Forelimb muscle (tissue), 1 donor: ENCODE measurements at regions not wholly inside any gene's neighbourhood (a gene's known extent, or its start where the extent isn't known, plus 50 kb on each side); places are given as distances from the start of the nearest gene placed in this dataset.
"Not testable (repeated sequence)": the region's sequence is repeated elsewhere in the genome, so short reads cannot be mapped to it uniquely, and the experiment has no call there.

ENCODE experiments used
- DNase-seq: peaks from one replicate; pipeline ENCODE4 v3.0.0-alpha.2; 2013; ENCODE audit warnings: low read depth

DNA sequence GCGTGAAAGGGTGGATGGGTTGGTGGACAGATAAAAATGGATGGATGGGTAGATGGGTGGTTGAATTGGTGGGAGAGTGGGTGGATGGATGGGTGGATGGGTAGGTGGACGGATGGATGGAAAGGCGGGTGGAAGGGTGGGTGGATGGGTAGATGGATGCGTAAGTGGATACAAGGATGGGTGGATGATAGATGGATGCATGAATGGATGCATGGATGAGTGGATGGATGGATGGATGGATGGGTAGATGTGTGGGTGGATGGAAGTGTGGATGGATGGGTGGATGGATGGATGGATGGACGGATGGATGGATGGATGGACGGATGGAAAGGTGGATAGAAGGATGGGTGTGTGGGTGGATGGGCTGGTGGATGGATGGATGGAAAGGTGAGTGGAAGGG is 77.0 kb upstream of the GRK3 start:
- no peak for DNase-seq

DNA sequence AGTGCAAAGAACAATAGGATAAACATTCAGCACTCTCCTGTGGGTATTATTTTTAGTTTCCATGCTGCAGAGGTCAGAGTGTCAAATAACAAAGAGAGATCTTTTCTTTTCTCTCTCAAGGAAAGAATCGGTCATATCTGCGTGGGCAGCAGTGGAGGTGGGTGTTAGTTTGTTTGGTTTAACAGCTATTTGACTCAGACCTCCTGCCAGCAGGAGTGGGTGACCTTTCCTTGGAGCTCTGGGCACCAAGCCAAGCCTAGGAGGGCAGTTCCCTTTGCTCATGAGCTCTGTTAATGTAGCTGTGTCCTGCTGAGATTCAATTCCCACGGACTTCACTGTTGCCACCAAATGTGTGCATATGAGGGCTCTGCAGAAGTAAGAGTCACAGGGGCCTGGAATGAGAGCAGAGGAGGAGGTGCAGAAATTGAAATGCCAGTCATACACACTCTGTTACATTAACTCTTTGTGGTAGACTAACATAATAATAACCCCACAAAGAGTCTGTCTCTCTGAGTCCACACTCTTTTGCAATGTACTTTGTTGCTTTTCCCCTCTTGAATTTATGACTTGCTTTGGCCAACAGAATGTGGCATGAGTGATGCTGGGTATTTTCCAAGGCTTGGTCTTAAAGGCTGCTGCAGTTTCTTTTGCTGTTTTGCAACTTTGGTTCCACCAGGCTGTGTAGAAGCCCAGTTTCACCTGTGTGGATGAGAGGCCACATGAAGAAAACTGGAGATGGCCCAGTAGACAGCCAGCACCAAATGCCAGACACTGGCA is 76.0 kb upstream of the GRK3 start:
- DNase-seq, result no peak

DNA sequence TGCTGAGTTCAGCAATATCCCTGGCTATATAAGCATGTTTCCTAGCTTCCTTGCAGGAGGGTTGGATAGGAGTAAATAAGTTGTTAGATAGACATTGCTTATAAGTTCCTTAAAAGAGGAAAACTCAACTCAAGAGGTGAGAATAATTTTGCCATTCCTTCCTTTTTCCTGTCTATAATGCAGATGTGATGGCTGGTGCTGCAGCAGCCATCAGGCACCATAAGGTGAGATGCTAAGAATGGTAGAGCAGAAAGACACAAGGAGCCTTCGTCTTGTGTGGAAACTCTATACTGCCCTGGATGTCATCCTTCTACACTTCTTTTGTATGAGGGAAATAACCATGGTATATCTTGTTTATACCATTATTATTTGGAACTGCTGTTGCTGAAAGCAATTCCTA is 74.5 kb upstream of the GRK3 start:
- no peak for DNase-seq

DNA sequence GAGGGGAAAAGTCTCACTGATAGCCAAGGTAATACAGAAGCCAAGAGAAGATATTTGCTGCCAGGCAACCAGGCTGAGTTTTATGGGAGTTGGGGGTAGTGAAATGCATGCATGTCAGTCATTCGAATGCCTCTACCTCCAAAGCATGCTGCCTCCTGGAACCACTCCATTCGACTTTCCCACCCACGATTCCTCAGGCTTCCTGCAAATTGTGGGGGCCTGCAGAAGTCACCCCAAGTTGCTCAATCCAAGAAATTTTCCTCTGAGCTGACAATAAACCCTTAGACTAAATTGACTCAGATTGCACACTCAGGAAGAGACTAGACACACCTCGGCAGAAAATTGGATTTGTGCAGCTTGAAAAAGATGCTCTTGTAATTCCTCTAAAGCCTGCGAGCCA is 73.6 kb upstream of the GRK3 start:
- no peak for DNase-seq

DNA sequence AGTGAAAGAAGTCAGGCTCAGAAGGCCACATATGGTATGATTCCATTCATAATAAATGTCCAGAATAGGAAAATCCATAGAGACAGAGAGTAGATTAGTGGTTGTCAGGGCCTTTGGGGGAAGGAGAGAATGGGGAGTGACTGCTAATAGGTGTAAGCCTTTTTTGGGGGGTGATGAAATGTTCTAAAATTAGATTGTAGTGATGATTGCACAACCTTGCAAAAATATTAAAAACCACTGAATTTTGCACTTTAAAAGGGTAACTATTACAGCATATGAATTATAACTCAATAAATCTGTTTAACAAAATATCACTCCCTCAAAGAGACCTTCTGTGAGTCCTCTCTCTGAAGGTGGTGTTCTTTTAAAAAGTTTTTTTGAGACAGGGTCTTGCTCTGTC is 72.3 kb upstream of the GRK3 start:
- DNase-seq, result no peak

DNA sequence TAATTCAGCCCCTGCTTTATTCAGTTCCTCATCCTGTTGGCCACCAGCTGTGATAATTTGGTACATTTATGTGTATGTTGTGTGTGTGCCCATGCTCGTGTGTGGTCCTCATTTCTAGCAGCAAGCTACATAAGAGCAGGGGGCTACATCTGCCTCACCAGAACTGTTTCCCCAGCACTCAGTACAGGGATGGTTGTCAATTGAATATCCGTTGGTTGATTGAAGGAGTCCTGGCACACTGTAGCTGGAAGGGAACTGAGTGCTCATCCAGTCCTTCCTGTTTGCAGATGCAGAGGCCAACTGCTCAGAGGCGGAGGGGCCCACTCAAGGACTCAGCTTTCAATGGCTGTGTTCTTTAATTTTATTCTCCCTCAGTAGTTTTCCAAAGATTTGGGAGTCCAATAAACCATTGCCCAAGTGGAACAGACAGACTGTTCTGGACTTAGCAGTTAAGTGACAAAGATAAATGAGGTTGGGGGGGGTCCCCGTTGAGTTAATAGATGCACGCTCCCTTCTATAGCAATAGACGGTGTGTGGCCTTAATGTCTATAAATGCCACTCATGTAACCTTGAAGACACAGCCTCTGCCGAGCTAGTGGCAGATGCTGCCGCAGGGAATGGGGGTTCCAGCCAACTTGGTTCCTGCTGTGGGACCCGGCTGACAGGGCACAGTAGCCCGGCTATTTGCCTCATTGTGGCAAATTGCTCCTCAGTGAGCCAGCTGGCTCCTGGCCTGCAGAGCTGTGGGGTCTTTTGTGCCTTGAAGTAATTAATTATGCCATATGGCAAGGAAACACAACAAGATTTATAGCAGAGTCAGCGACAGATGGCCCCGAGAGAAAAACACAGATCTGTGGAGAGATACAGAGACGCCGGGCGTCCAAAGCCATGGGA is 71.4 kb upstream of the GRK3 start:
- no peak for DNase-seq

DNA sequence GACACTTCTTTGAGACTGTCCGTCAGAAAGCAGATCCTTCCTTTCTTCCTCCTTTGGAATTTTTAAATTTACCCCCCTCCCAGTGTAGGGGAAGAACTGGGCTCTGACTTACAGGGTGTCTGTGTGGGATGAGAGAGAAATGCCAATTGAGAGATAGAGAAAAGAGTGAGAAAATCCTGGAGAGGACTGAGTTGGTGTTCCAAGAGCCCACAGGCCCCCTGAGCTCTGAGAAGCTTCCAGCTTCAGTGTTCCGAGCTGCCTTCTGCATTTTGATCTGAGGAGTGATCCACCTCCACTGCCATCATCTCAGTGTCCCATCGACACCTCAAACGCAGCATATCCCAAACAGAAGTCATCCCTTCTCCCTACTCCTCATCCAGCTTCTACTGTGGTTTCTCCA is 70.7 kb upstream of the GRK3 start:
- DNase-seq, result no peak

DNA sequence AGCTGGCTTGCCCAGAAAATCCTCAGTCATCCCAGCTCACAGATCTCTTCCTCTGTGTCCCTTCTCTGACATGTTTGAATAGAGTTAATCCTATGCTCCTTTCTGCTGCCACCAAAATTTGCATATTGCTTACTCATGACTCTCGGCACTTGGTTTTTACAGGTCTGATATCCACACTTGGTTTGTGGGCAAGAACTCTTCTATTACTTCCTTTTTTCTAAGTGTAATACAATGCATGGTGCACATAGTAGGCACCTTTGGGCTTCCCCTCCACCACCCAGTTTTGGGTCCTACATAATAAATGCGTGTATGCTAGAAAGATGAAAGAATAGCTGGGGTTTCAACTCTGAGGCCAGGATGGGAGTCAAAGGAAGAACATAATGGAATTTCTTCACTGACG is 69.7 kb upstream of the GRK3 start:
- no peak for DNase-seq

DNA sequence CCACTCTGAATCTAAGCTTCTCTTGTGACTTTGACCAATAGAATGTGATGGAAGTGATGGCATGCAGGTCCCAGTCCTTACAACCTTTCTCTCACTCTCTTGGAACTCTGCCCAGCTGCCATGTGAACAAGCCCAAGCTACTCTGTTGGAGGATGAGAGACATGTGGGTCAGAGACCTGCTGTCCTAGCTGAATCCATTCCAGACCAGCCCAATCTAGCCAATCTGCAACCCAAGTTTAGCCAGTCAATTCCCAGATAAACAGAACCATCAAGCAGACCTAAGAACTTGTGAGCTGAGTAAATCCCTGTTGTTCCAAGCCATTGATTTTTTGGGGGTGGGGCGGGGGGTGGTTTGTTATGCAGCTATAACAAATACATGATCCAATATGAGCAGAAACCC is 69.2 kb upstream of the GRK3 start:
- DNase-seq, result no peak

DNA sequence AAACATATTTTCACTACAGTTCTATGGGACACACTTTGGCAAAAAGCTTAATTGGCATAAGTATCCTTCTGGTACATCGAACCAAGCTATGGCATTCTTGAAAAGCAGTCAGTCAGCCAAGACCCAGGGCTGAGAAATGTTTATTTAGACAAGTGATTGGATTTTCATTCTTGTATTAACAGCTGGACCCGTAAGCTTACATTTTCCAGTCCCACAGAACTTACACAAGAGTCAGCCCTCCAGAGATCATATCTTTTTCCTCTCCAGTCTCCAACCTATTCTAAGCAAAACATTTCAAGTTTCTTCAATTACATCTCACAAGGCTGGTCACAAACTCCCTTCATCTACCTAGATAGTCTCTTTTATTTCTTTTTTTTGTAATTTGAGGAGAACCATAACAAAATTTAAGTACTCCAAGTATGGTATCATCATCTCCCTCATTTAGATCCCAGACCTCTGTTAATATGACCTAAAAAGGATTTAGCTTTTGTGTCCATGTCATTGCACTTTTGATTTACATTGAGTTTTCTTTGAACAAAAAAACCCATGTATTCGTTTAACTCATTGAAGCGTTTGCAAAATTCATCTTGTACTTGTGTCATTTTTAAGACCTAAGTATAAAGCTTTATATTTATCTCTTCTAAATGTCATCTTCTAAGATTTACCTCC is 67.9 kb upstream of the GRK3 start:
- DNase-seq, result no peak

DNA sequence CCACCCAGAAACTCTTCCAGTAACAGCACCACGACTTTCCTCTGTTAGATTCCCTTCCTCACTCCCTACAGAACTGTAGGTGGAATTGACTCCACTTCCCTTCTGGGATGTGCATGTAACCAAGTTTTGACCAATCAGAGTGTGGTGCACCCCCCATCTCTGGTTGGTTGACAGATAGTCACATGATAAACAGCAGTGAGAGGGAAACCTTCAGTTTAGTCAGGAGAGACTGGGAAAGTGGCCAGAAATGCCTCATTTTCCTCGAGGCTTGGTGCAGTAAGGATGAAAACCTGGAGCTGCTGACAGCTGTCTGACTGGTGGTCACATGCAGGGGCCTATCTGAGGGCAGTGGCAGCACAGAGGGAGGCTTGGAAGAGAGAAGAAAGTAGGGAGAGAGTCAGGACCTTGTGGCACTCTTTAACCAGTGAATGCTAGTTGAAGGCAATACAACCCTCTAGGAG is 67.3 kb upstream of the GRK3 start:
- no peak for DNase-seq

DNA sequence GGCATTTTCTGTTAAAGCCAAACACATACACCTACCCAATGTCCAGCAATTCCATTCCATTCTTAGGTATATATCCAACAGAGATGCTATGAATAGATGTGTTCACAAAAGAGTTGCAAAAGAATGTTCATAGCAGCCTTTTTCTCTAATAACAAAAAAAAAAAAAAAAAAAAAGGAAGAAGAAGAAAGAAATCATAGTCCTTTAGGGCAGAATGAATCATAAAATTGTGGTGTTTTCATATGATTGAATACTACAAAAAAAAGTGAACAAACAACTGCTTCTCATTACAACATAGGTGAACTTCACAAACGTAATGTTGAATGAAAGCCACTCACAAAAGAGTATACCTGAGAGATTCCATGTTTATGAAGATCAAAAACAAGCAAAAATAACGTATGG is 66.8 kb upstream of the GRK3 start:
- DNase-seq, result no peak

DNA sequence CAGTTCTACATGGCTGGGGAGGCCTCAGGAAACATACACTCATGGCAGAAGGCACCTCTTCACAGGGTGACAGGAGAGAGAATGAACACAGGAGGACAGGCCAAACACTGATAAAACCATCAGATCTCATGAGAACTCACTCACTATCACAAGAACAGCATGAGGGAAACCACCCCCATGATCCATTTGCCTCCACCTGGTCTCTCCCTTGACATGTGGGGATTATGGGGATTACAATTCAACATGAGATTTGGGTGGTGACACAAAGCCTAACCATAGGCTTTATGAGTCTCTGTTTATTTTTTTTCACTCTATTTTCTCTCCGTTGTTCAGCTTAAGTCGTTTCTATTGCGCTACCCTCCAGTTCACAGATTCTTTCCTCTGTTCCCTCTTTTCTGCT is 63.8 kb upstream of the GRK3 start:
- not testable (repeated sequence) for DNase-seq

DNA sequence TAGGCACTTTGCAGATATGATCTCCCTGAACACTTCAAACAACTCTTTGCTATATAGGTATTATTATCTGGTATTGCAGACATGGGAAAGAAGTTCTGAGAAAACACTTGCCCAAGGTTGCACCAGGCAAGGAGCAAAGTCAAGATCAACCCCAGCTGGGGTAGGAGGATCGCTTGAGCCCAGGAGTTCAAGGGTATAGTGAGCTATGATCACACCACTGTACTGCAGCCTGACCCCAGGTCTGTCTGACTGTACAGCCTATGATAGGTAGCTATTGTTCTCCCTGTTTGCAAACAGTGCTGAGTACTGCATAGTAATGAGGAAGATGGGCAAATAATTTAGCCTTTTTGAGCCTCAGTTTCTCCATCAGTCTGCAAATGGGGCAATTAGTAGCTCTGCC is 60.5 kb upstream of the GRK3 start:
- DNase-seq, result not testable (repeated sequence)

DNA sequence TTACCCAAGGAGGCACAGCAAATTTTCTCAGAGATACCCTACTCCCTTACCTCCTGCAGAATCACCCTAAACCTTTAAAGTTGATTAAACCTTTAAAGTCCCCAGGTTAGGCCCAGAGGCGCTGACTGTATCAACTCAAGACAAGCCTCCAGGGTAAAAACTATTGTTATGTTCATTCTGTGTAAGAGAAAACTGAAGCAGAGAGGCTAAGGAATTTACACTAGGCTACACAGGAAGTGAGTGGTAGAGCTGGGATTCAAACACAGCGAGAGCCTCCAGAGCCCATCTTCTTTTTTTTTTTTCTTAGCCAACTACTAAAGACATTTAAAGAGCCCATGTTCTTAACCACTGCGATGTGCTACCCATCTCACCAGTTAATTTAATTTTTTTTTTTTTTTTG is 56.3 kb upstream of the GRK3 start:
- DNase-seq, result no peak

DNA sequence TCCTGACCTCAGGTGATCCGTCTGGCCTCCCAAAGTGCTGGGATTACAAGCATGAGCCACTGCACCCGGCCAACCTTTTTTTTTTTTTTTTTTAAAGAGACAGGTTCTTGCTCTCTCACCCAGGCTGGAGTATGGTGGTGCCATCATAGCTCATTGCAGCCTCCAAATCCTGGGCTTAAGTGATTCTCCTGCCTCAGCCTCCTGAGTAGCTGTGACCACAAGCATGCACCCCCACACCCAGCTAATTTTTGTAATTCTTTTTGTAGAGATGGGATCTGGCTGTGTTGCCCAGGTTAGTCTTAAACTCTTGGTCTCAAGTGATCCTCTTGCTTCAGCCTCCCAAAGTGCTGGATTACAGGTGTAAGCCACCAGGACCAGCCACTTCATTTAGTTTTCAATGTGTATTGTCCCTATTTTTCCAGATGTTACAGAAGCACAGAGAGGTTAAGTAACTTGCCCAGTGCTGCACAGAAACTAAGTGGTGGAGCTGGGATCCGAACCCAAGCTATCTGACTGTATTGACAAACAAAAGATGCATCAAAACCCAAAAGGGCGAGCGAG is 55.6 kb upstream of the GRK3 start:
- no peak for DNase-seq

DNA sequence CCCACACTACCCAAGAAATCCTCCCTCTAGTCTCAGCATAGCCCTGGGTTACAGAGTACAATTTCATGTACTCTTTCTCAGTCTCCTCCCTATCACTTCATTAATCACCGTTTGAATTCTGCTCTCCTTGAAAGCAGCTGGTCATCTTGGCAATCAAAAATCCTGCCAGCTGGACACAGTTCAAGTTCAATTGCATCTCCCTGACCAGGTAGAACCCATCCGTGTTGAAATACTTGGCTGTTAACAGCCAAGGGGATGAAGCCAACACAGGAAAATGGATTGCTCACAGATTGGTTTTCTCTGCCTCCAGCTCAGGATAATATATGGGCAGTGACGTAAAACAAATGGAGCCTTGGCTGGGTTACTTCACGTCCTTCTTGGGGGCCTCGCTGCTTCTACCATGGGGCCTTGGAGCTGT is 55.1 kb upstream of the GRK3 start:
- DNase-seq, result no peak

DNA sequence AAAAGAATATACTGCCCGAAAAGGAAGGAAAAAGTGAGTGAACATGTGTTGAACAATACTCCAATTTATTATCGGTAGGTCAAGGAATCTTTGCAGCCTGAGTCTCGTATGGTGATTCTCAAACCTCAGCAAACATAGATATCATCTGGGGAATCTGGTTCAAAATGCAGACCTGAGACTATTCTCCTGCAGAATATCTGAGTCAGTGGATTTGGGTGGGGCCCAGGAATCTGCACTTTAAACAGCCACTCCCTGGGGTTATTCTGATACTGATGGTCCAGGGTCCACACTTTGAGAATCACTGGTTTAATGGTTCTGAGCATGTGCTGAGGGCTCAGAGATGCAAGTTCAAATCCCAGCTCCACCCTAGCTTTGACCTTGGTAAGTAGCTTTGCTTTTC is 53.6 kb upstream of the GRK3 start:
- DNase-seq, result no peak

DNA sequence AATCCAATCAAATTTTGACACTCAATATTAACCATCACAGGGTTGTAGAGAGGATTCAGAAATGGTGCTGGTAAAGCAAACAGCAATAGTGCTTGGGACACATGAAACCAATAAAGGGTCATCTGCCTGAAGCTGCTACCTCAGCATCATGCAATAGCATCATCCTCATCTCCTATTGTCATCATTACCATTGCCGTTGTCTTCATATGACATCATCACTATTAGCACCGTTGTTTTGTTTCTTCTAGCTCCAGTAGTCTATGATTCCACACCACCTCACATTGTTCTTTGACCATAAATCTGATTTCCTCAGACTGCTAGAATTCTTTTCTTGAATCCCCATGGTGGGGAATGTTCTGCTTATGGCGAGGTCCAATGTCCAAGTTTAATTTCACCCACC is 52.8 kb upstream of the GRK3 start:
- DNase-seq, result no peak

DNA sequence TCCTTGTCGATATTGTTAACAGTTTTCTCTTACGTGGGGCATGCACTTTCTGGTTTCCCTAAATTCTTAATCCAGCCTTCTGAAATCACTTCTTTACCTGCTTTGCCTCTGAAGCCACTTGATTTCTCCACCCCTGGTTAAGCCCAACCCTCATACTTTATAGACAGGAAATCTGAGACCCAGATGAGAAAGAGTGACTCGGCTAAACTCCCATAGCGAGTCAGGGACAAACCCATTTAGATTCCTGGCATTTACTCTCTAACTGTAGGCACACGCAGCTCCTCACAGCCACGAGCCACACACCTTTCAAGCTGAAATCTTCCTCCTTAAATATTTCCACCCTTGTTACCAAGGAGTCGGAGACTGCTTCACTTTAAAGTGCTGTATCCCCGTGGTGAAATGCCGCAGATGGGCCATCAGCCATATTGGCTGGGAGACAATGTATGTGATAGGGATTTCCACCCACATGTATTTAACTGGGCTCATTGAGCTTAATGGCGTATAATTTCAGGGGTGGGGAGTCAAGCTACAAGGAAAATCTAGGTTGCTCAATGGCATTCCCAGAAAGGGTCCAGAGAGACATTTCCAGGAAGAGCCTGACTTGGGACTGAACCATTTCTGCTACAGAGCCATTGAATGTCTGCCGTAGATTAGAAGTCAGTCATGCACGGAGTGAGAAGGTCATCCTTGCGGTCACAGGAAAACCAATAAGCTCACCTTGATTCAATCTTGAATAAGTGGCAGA is 49.9 kb upstream of the GRK3 start:
- DNase-seq, result no peak
